ENCODE measurements at regions not wholly inside any gene's neighbourhood (a gene's known extent, or its start where the extent isn't known, plus 50 kb on each side); places are given as distances from the start of the nearest gene placed in this dataset.

GRCh38 chr7:9557853-9558252, 1124.4 kb downstream of the NXPH1 start:
- no peak overlapping the region for H3K4me3 ChIP-seq (ENCODE audit: low read depth, low read length)
- H3K27me3 ChIP-seq (ENCODE audit: control insufficient read depth, insufficient read depth, low read length): no peaks in the 10 kb centered on the region
- H3K27ac ChIP-seq (ENCODE audit: low read depth, low read length): no peak overlapping the region
- DNase-seq (ENCODE audit: low read depth, low spot score): no peak
- TF ChIP-seq, protein P1, sequence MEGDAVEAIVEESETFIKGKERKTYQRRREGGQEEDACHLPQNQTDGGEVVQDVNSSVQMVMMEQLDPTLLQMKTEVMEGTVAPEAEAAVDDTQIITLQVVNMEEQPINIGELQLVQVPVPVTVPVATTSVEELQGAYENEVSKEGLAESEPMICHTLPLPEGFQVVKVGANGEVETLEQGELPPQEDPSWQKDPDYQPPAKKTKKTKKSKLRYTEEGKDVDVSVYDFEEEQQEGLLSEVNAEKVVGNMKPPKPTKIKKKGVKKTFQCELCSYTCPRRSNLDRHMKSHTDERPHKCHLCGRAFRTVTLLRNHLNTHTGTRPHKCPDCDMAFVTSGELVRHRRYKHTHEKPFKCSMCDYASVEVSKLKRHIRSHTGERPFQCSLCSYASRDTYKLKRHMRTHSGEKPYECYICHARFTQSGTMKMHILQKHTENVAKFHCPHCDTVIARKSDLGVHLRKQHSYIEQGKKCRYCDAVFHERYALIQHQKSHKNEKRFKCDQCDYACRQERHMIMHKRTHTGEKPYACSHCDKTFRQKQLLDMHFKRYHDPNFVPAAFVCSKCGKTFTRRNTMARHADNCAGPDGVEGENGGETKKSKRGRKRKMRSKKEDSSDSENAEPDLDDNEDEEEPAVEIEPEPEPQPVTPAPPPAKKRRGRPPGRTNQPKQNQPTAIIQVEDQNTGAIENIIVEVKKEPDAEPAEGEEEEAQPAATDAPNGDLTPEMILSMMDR (IDR thresholded peaks at IDR 0.05; ENCODE audit: low read depth, low read length): no peak
- CTCF ChIA-PET: no interaction called here
- peaks cover 4% of the 10 kb centered on the region; the same call in 1 of the 2 replicates for H3K9me3 ChIP-seq (ENCODE audit: control insufficient read depth, insufficient read depth, low read length)
- POLR2A ChIA-PET: no interaction called here

DNA sequence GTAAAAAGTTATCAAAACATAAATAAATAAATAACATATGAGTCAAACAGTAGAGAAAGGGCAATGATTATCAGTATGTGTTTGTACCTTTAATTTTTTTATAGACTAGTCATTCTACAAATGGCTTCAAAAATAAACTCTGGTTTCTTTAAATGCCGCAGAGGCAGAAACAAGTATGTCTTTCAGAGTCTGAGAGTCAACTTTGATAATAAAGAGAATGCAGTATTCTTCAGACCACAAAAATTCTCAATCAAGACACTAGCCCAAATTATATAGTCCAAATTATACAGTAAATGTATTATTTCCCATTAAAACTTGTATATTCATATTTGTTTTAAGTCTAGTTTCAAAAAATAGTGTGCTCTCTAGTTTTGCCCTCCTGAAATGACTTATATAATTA, 1142.3 kb downstream of the NXPH1 start:
- Histone ChIP-seq H3K27ac (ENCODE audit: low read depth, low read length) (no peak overlapping the region), H3K4me3 (ENCODE audit: low read depth, low read length) (no peak overlapping the region), H3K27me3 (ENCODE audit: control insufficient read depth, insufficient read depth, low read length) (no peaks in the 10 kb centered on the region), H3K9me3 (ENCODE audit: control insufficient read depth, insufficient read depth, low read length) (no peaks in the 10 kb centered on the region)
- no peak for DNase-seq (ENCODE audit: low read depth, low spot score)
- ChIA-PET POLR2A (no interaction called here), CTCF (no interaction called here)
- TF ChIP-seq, protein P1 (IDR thresholded peaks at IDR 0.05; ENCODE audit: low read depth, low read length): no peak

- Histone ChIP-seq H3K4me3 (ENCODE audit: low read depth, low read length) (no peak overlapping the region), H3K27me3 (ENCODE audit: control insufficient read depth, insufficient read depth, low read length) (no peaks in the 10 kb centered on the region), H3K9me3 (ENCODE audit: control insufficient read depth, insufficient read depth, low read length) (no peaks in the 10 kb centered on the region), H3K27ac (ENCODE audit: low read depth, low read length) (no peak overlapping the region)
- DNase-seq (ENCODE audit: low read depth, low spot score): no peak
- TF ChIP-seq, protein P1 (IDR thresholded peaks at IDR 0.05; ENCODE audit: low read depth, low read length): no peak
- ChIA-PET POLR2A (no interaction called here), CTCF (no interaction called here)
These were observed 1149.4 kb downstream of the NXPH1 start for GRCh38 chr7:9582824-9583223.

DNA sequence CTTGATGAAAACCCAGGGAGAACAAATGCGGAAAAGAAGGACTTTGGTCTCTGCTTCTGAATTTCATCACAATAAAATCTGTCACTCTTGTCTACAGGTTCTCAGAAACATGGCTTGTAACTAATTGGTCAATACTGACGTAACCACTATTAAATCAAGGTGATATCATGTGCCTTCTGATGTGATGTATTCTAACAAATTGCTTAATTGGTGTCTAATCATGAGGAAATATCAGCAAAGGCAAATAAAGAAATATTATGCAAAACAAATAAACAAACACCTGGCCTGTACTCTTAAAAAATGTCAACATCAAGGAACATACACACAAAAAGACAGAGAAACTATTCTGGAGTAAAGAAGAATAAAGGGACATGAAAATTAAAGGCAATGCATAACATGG, 1165.0 kb downstream of the NXPH1 start:
- TF ChIP-seq, protein P1 (IDR thresholded peaks at IDR 0.05; ENCODE audit: low read depth, low read length): no peak
- no peak for DNase-seq (ENCODE audit: low read depth, low spot score)
- no peak overlapping the region for H3K27ac ChIP-seq (ENCODE audit: low read depth, low read length)
- ChIA-PET POLR2A (no interaction called here), CTCF (no interaction called here)
- no peaks in the 10 kb centered on the region for H3K27me3 ChIP-seq (ENCODE audit: control insufficient read depth, insufficient read depth, low read length)
- H3K9me3 ChIP-seq (ENCODE audit: control insufficient read depth, insufficient read depth, low read length): peaks cover 5% of the 10 kb centered on the region; the same call in 1 of the 2 replicates
- H3K4me3 ChIP-seq (ENCODE audit: low read depth, low read length): no peak overlapping the region

DNA sequence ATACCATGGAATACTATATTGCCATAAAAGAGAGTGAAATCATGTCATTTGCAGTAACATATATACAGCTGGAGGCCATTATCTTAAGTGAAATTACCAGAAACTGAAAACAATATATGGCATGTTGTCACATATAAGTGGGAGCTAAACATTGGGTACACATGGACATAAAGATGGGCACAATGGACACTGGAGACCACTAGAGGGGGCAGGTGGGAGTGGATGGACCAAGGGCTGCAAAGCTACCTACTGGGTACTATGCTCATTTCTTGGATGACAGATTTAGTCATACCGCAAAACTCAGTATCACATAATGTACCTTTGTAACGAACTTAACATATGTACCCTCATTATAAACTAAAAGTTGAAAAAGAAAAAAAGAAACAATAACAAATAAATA, 1167.6 kb downstream of the NXPH1 start:
- DNase-seq (ENCODE audit: low read depth, low spot score): no peak
- H3K27ac ChIP-seq (ENCODE audit: low read depth, low read length): no peak overlapping the region
- no peak overlapping the region for H3K4me3 ChIP-seq (ENCODE audit: low read depth, low read length)
- POLR2A ChIA-PET: no interaction called here
- no peaks in the 10 kb centered on the region for H3K27me3 ChIP-seq (ENCODE audit: control insufficient read depth, insufficient read depth, low read length)
- TF ChIP-seq, protein P1 (IDR thresholded peaks at IDR 0.05; ENCODE audit: low read depth, low read length): no peak
- H3K9me3 ChIP-seq (ENCODE audit: control insufficient read depth, insufficient read depth, low read length): peaks cover 5% of the 10 kb centered on the region; the same call in 1 of the 2 replicates
- CTCF ChIA-PET: no interaction called here

Measured in AG04450 (cell line).